ENCODE measurements at regions not wholly inside any gene's neighbourhood (a gene's known extent, or its start where the extent isn't known, plus 50 kb on each side); places are given as distances from the start of the nearest gene placed in this dataset.

- TF ChIP-seq EZH2phosphoT487 (IDR thresholded peaks at IDR 0.05; ENCODE audit: insufficient read depth, low read depth), result no peak
- TF ChIP-seq EZH2 (IDR thresholded peaks at IDR 0.05; ENCODE audit: insufficient read depth, poor library complexity, severe bottlenecking), result no peak
Measured at GRCh38 chrX:150037041-150037440, 98.8 kb upstream of the EOLA2 start.
